HEK293 (cell line): ENCODE measurements at regions not wholly inside any gene's neighbourhood (a gene's known extent, or its start where the extent isn't known, plus 50 kb on each side); places are given as distances from the start of the nearest gene placed in this dataset.

Experiments used
- CTCF ChIP-seq: fragments of 450-650 bp; formaldehyde crosslinking; IDR thresholded peaks from 2 replicates; pipeline ENCODE4 v1.5.1; 2016; ENCODE audit warnings: missing biosample characterization, missing genetic modification characterization
- KLF10 ChIP-seq: fragments of 450-650 bp; IDR thresholded peaks from 2 replicates; pipeline ENCODE4 v1.5.1; 2018; ENCODE audit warnings: missing biosample characterization, mild to moderate bottlenecking, missing genetic modification characterization
- KLF9 ChIP-seq: fragments of 450-650 bp; formaldehyde crosslinking; IDR thresholded peaks from 2 replicates; pipeline ENCODE4 v1.5.1; 2016; ENCODE audit warnings: missing biosample characterization, missing genetic modification characterization, low read depth
- PATZ1 ChIP-seq: fragments of 450-650 bp; formaldehyde crosslinking; IDR thresholded peaks from 2 replicates; pipeline ENCODE4 v1.5.1; 2016; ENCODE audit warnings: missing biosample characterization, missing genetic modification characterization
- PRDM10 ChIP-seq: fragments of 450-650 bp; formaldehyde crosslinking; IDR thresholded peaks from 2 replicates; pipeline ENCODE4 v1.5.1; 2016; ENCODE audit warnings: missing biosample characterization, missing genetic modification characterization
- RBAK ChIP-seq: fragments of 450-650 bp; formaldehyde crosslinking; IDR thresholded peaks from 2 replicates; pipeline ENCODE4 v1.5.1; 2016; ENCODE audit warnings: missing biosample characterization, missing genetic modification characterization
- YY1 ChIP-seq: fragments of 450-650 bp; formaldehyde crosslinking; IDR thresholded peaks from 2 replicates; pipeline ENCODE4 v1.5.1; 2018; ENCODE audit warnings: missing biosample characterization, missing genetic modification characterization
- ZNF121 ChIP-seq: fragments of 450-650 bp; formaldehyde crosslinking; IDR thresholded peaks from 2 replicates; pipeline ENCODE4 v1.5.1; 2016; ENCODE audit warnings: missing biosample characterization, missing genetic modification characterization
- ZNF174 ChIP-seq: fragments of 450-650 bp; formaldehyde crosslinking; IDR thresholded peaks from 2 replicates; pipeline ENCODE4 v1.5.0; 2017; ENCODE audit warnings: missing biosample characterization, mild to moderate bottlenecking, missing genetic modification characterization
- ZNF2 ChIP-seq: fragments of 450-650 bp; formaldehyde crosslinking; IDR thresholded peaks from 2 replicates; pipeline ENCODE4 v1.5.1; 2016; ENCODE audit warnings: missing biosample characterization, missing genetic modification characterization
- ZNF837 ChIP-seq: fragments of 450-650 bp; formaldehyde crosslinking; IDR thresholded peaks from 2 replicates; pipeline ENCODE4 v1.5.1; 2016; ENCODE audit warnings: missing biosample characterization, missing genetic modification characterization
- ZSCAN18 ChIP-seq: fragments of 450-650 bp; formaldehyde crosslinking; IDR thresholded peaks from 2 replicates; pipeline ENCODE4 v1.5.1; 2016; ENCODE audit warnings: missing biosample characterization, missing genetic modification characterization
- TF ChIP-seq, protein P1 (sequence below): fragments of 450-650 bp; formaldehyde crosslinking; IDR thresholded peaks from 2 replicates; pipeline ENCODE4 v1.5.1; 2016; ENCODE audit warnings: missing biosample characterization, missing genetic modification characterization

DNA sequence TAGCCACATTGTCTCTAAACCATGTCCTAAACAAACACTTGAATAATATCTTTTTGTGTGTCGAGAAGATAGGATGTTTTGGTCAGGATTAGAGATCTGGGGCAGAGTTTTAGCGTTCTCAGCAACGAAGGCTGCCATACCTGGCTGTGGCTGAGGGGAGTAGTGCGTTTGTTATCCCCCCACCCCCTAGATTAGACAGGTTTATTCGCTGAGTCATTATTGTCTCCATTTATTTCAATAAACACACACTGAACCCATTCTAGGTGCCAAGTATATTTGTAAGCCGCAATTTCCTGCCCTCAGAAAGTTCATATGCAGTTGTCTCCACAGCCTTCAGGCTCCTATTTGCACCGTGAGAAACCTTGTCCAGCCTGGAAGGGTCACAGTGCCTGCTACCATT, 1684.8 kb upstream of the TENM3 start:
- TF ChIP-seq ZNF121 (tag by site-specific recombination) = no peak
- TF ChIP-seq KLF10 (tag by site-specific recombination) = no peak
- no peak for TF ChIP-seq RBAK (tag by site-specific recombination)
- TF ChIP-seq CTCF (tag by site-specific recombination) = no peak
- TF ChIP-seq, protein P1, sequence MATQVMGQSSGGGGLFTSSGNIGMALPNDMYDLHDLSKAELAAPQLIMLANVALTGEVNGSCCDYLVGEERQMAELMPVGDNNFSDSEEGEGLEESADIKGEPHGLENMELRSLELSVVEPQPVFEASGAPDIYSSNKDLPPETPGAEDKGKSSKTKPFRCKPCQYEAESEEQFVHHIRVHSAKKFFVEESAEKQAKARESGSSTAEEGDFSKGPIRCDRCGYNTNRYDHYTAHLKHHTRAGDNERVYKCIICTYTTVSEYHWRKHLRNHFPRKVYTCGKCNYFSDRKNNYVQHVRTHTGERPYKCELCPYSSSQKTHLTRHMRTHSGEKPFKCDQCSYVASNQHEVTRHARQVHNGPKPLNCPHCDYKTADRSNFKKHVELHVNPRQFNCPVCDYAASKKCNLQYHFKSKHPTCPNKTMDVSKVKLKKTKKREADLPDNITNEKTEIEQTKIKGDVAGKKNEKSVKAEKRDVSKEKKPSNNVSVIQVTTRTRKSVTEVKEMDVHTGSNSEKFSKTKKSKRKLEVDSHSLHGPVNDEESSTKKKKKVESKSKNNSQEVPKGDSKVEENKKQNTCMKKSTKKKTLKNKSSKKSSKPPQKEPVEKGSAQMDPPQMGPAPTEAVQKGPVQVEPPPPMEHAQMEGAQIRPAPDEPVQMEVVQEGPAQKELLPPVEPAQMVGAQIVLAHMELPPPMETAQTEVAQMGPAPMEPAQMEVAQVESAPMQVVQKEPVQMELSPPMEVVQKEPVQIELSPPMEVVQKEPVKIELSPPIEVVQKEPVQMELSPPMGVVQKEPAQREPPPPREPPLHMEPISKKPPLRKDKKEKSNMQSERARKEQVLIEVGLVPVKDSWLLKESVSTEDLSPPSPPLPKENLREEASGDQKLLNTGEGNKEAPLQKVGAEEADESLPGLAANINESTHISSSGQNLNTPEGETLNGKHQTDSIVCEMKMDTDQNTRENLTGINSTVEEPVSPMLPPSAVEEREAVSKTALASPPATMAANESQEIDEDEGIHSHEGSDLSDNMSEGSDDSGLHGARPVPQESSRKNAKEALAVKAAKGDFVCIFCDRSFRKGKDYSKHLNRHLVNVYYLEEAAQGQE = no peak
- no peak for TF ChIP-seq YY1 (tag by site-specific recombination)
- TF ChIP-seq ZNF837 (tag by site-specific recombination) = no peak
- TF ChIP-seq PATZ1 (tag by site-specific recombination) = no peak
- no peak for TF ChIP-seq ZNF174
- no peak for TF ChIP-seq ZSCAN18 (tag by site-specific recombination)
- TF ChIP-seq PRDM10 = no peak
- no peak for TF ChIP-seq ZNF2 (tag by site-specific recombination)
- no peak for TF ChIP-seq KLF9
